ENCODE measurements at regions not wholly inside any gene's neighbourhood (a gene's known extent, or its start where the extent isn't known, plus 50 kb on each side); places are given as distances from the start of the nearest gene placed in this dataset.

DNA sequence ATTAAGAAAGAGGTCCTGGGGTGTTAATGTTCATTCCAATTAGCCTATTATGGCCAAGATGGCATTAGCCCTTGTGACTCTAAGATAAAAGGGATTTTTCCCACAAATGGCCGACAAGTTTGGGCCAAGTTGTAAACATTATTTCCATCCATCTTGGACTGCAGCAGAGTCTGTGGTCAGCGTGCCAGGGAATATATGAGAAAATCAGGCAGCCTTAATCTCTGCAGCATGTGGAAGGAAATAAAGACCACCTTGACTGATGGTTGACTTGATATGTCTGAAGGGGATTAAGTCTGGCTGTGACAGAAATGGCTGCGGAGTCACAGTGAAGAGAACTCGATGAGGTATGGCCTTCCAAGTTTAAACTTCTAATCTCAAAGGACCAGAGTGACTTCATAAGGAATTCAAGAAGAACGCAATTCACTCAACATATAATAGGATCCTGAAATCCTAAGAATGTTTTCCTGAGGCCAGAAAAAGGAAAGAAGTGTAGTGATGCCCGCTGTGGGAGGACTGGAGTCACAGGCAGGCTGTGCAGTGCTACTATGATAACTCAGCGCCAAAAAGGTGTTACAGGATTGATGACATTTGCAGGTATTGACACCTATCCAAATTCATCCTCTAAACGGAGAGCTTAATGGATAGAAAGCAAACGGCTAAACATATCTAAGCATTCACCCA, 287.1 kb downstream of the SEC61B start:
- Histone ChIP-seq H4K5ac (ENCODE audit: insufficient read length, low read depth, low read length) (no peak overlapping the region), H3K14ac (ENCODE audit: insufficient read length) (no peak overlapping the region), H3K4ac (replicated peaks; ENCODE audit: insufficient read length, low read depth, low read length) (no peak overlapping the region), H3K36me3 (ENCODE audit: control insufficient read depth in 2 of 4, insufficient read depth in 4 of 4, low read length in 3 of 4) (no peaks in the 10 kb centered on the region), H3K56ac (replicated peaks; ENCODE audit: insufficient read length, low read depth, low read length) (no peak overlapping the region), H4K91ac (replicated peaks; ENCODE audit: insufficient read length, low read length) (no peak overlapping the region), H3K23ac (ENCODE audit: insufficient read length) (no peak overlapping the region), H3K27me3 (replicated peaks in 1 of 4; ENCODE audit: control insufficient read depth in 3 of 4, extremely low read depth in 1 of 4, insufficient read depth in 3 of 4, low read length in 3 of 4) (no peaks in the 10 kb centered on the region), H3K4me1 (replicated peaks in 1 of 4; ENCODE audit: control insufficient read depth in 3 of 4, insufficient read depth in 4 of 4, low read length in 3 of 4) (no peaks in the 10 kb centered on the region), H3K27ac (ENCODE audit: low read depth, low read length) (no peak overlapping the region), H3K9me3 (ENCODE audit: insufficient read depth in 2 of 2, low read depth in 1 of 2, low read length in 1 of 2) (no peaks in the 10 kb centered on the region), H4K20me1 (replicated peaks in 1 of 2; ENCODE audit: control insufficient read depth in 1 of 2, insufficient read depth in 2 of 2, low read length in 2 of 2) (no peaks in the 10 kb centered on the region), H4K8ac (ENCODE audit: extremely low read depth, insufficient read depth, low read length) (no peak overlapping the region), H3K23me2 (ENCODE audit: low read depth, low read length) (no peaks in the 10 kb centered on the region), H2BK15ac (ENCODE audit: low read length) (no peak overlapping the region), H3K4me2 (ENCODE audit: insufficient read depth in 1 of 2, low read depth in 2 of 2, low read length in 2 of 2) (no peak overlapping the region), H3K79me2 (ENCODE audit: control insufficient read depth in 1 of 2, insufficient read depth in 2 of 2, low read length in 2 of 2) (no peaks in the 10 kb centered on the region), H2BK12ac (ENCODE audit: low read depth, low read length) (no peak overlapping the region; the same call in 1 of the 2 replicates), H3K9ac (replicated peaks in 1 of 4; ENCODE audit: extremely low read depth in 1 of 4, low read depth in 3 of 4, low read length in 3 of 4) (no peak overlapping the region), H2BK5ac (ENCODE audit: low read depth, low read length) (no peak overlapping the region), H2BK120ac (replicated peaks; ENCODE audit: low read depth, low read length) (no peak overlapping the region), H2AK5ac (ENCODE audit: low read depth, low read length) (no peak overlapping the region), H3K79me1 (ENCODE audit: low read depth, low read length) (no peaks in the 10 kb centered on the region), H3K4me3 (ENCODE audit: extremely low read depth in 1 of 4, insufficient read depth in 2 of 4, low read depth in 3 of 4, low read length in 4 of 4) (no peak overlapping the region), H2AFZ (ENCODE audit: low read length) (no peak overlapping the region), H3K18ac (ENCODE audit: extremely low read depth, low read length) (no peak overlapping the region), H2BK20ac (ENCODE audit: low read length) (no peak overlapping the region)
- DNase-seq (ENCODE audit: low read depth in 1 of 2, low spot score in 2 of 2) = no peak
- WGBS, 2 experiments (ENCODE audit: extremely low coverage in 1 of 2, insufficient coverage in 1 of 2, insufficient read length in 1 of 2, insufficient replicate concordance in 2 of 2, low coverage in 1 of 2, low lambda C conversion rate in 2 of 2, missing lambda C conversion rate in 1 of 2) = 74% methylated on average over 9 of the region's 9 CpGs; no CpG with 5 or more reads in 1 of the 2 experiments
- POLR2A ChIA-PET (ENCODE audit: partially characterized antibody) = no interaction called here
- CTCF ChIA-PET (ENCODE audit: partially characterized antibody) = interaction anchor here (1.2 kb wide), 2 partner anchors 12 to 21 kb away, joined by 3 read pairs; no protein-coding TSS in a partner anchor
- FAIRE-seq = no peak
- TF ChIP-seq RFX5 (IDR thresholded peaks at IDR 0.05; ENCODE audit: borderline replicate concordance, low read depth, low read length) (no peak), POLR2A (IDR thresholded peaks at IDR 0.05; ENCODE audit: control extremely low read depth in 1 of 2, low read depth in 2 of 2, low read length in 2 of 2) (no peak), SP4 (IDR thresholded peaks at IDR 0.05; ENCODE audit: low read length) (no peak), ASH2L (IDR thresholded peaks at IDR 0.05; ENCODE audit: low read length) (no peak), JUN (IDR thresholded peaks at IDR 0.05; ENCODE audit: low read depth, low read length) (no peak), BRCA1 (IDR thresholded peaks at IDR 0.05; ENCODE audit: low read depth, low read length) (no peak), CEBPB (IDR thresholded peaks at IDR 0.05; ENCODE audit: low read depth, low read length) (no peak), EGR1 (IDR thresholded peaks at IDR 0.05; ENCODE audit: borderline replicate concordance, low read depth, low read length) (no peak), KDM1A (IDR thresholded peaks at IDR 0.05; ENCODE audit: borderline replicate concordance, low read length) (no peak), RXRA (IDR thresholded peaks at IDR 0.05; ENCODE audit: insufficient read depth, low read depth, low read length) (no peak), TAF7 (optimal IDR thresholded peaks at IDR 0.05; ENCODE audit: borderline replicate concordance, low read depth, low read length) (no peak), POU5F1 (IDR thresholded peaks at IDR 0.05; ENCODE audit: low read depth, low read length) (no peak)
